HUES64 (cell line): ENCODE measurements at regions not wholly inside any gene's neighbourhood (a gene's known extent, or its start where the extent isn't known, plus 50 kb on each side); places are given as distances from the start of the nearest gene placed in this dataset.
A peak's percentile ranks its signal among the peaks of the same experiment; 100 is the strongest.

Source experiments
- H3K27ac ChIP-seq: 2 replicates; pipeline ENCODE4 v1.7.0; 2013; ENCODE audit warnings: low read depth, low read length, inconsistent platforms
- H3K27me3 ChIP-seq: 2 replicates; pipeline ENCODE4 v1.6.1; 2013; ENCODE audit warnings: mild to moderate bottlenecking, low read length; ENCODE audit not compliant: insufficient read depth
- H3K36me3 ChIP-seq: 2 replicates; pipeline ENCODE4 v1.6.1; 2013; ENCODE audit warnings: mild to moderate bottlenecking, low read length; ENCODE audit not compliant: insufficient read depth
- H3K4me1 ChIP-seq: 2 replicates; pipeline ENCODE4 v1.6.1; 2013; ENCODE audit warnings: mild to moderate bottlenecking, low read length, moderate library complexity; ENCODE audit not compliant: insufficient read depth
- H3K4me3 ChIP-seq: 2 replicates; pipeline ENCODE4 v1.5.1; 2013; ENCODE audit warnings: mild to moderate bottlenecking, low read length, moderate library complexity
- H3K9ac ChIP-seq: 2 replicates; pipeline ENCODE4 v1.6.1; 2013; ENCODE audit warnings: mild to moderate bottlenecking, low read depth, low read length
- H3K9me3 ChIP-seq: 2 replicates; pipeline ENCODE4 v1.6.1; 2013; ENCODE audit warnings: low read depth, low read length; ENCODE audit not compliant: insufficient read depth
- WGBS: fragments of 150-250, 120-280 bp; methylation state at CpG from one replicate; pipeline ENCODE4 v1.1.7; 2013; ENCODE audit warnings: missing lambda C conversion rate; 5-methylcytosine and 5-hydroxymethylcytosine counted together

DNA sequence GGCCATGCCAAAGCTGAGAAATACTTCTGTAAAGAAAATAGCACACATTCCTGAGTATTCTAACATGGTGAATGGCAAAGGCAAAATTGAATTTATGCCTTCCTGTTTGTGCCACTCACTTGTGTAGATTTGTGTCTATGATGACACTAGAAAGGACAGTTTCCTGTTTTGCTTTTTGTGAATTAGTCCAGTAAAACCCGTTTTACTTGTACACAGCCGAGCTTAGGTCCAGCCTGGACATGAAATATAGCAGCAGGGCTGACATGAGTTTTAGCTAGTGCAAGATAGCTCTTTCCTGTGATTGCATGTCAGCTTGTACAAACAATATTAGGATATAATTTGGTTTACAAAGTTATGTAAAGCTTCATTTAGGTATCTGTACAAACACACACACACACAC, 1891.7 kb upstream of the WWC1 start:
- Histone ChIP-seq H3K27me3 (no peaks in the 10 kb centered on the region), H3K4me1 (no peaks in the 10 kb centered on the region), H3K9ac (no peak overlapping the region), H3K4me3 (no peak overlapping the region), H3K27ac (no peak overlapping the region), H3K9me3 (no peaks in the 10 kb centered on the region), H3K36me3 (no peaks in the 10 kb centered on the region)
- 96% methylated on average over 2 of the region's 2 CpGs for WGBS

GRCh38 chr5:166401391-166401790, 1890.1 kb upstream of the WWC1 start:
- Histone ChIP-seq H3K36me3 (no peaks in the 10 kb centered on the region), H3K9me3 (no peaks in the 10 kb centered on the region), H3K4me1 (no peaks in the 10 kb centered on the region), H3K27ac (no peak overlapping the region), H3K4me3 (no peak overlapping the region), H3K27me3 (no peaks in the 10 kb centered on the region), H3K9ac (no peak overlapping the region)
- WGBS = 92% methylated on average over 4 of the region's 4 CpGs

DNA sequence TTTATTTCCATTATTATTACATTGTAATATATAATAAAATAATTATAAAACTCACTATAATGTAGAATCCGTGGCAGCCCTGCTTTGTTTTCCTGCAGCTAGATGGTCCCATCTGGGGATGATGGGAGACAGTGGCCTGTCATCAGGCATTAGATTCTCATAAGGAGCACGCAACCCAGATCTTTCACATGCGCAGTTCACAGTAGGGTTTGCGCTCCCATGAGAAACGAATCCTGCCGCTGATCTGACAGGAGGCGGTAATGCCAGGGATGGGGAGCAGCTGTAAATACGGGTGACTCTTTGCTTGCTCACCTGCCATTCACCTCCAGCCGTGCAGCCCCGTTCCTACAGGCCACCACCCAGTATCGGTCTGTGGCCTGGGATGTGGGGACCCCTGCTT, 1879.3 kb upstream of the WWC1 start:
- Histone ChIP-seq H3K27ac (no peak overlapping the region), H3K27me3 (no peaks in the 10 kb centered on the region), H3K36me3 (no peaks in the 10 kb centered on the region), H3K4me1 (peaks cover 10% of the 10 kb centered on the region; the same call in 1 of the 2 replicates), H3K9ac (no peak overlapping the region), H3K9me3 (no peaks in the 10 kb centered on the region), H3K4me3 (no peak overlapping the region)
- 93% methylated on average over 11 of the region's 11 CpGs for WGBS

GRCh38 chr5:166427211-166427610, 1864.2 kb upstream of the WWC1 start:
- 100% methylated on average over 1 of the region's 3 CpGs for WGBS
- Histone ChIP-seq H3K4me1 (peaks cover 26% of the 10 kb centered on the region), H3K9me3 (no peaks in the 10 kb centered on the region), H3K9ac (no peak overlapping the region), H3K36me3 (no peaks in the 10 kb centered on the region), H3K27me3 (no peaks in the 10 kb centered on the region), H3K27ac (no peak overlapping the region), H3K4me3 (no peak overlapping the region)

GRCh38 chr5:166428264-166428803, 1863.1 kb upstream of the WWC1 start:
- H3K27me3 ChIP-seq = no peaks in the 10 kb centered on the region
- 84% methylated on average over 2 of the region's 2 CpGs for whole genome bisulfite sequencing
- H3K4me1 ChIP-seq = peaks cover 31% of the 10 kb centered on the region
- no peaks in the 10 kb centered on the region for H3K9me3 ChIP-seq
- H3K9ac ChIP-seq = no peak overlapping the region
- no peak overlapping the region for H3K27ac ChIP-seq
- H3K36me3 ChIP-seq = no peaks in the 10 kb centered on the region
- H3K4me3 ChIP-seq = no peak overlapping the region

- H3K36me3 ChIP-seq = no peaks in the 10 kb centered on the region
- H3K27ac ChIP-seq = peak overlapping the region; percentile 95
- H3K9ac ChIP-seq = peak overlapping the region; percentile 49
- peaks cover 31% of the 10 kb centered on the region for H3K4me1 ChIP-seq
- no peaks in the 10 kb centered on the region for H3K27me3 ChIP-seq
- 5% methylated on average over 5 of the region's 5 CpGs for WGBS
- no peaks in the 10 kb centered on the region for H3K9me3 ChIP-seq
- peak overlapping the region; percentile 32 for H3K4me3 ChIP-seq
Measured at GRCh38 chr5:166430491-166431319, 1860.7 kb upstream of the WWC1 start.

GRCh38 chr5:166431456-166431855, 1860.0 kb upstream of the WWC1 start:
- Histone ChIP-seq H3K4me3 (peak overlapping the region; percentile 10; the same call in 1 of the 2 replicates), H3K27ac (peak overlapping the region; percentile 95), H3K27me3 (no peaks in the 10 kb centered on the region), H3K9ac (peak overlapping the region; percentile 49), H3K4me1 (peaks cover 31% of the 10 kb centered on the region), H3K9me3 (no peaks in the 10 kb centered on the region), H3K36me3 (no peaks in the 10 kb centered on the region)
- 11% methylated on average over 4 of the region's 4 CpGs for WGBS

DNA sequence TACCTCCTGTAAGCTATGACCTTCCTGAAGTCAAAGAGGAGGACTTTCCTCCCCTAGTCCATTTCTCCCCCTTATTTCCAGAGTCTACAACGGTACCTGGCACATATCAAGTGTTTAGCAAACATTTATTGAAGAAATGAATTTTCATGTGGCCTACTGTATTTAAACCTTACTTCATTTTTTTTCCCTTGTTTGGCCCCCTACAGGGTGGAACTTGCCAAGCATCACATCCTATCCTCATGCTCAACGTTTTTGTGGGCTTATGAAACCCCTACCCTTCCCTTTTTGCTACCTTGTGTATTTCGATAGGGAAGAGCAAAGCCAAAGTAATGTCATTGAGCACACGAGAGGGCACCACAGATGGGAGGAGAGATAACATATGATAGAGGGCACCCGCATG, 1857.8 kb upstream of the WWC1 start:
- no peaks in the 10 kb centered on the region for H3K9me3 ChIP-seq
- no peak overlapping the region for H3K4me3 ChIP-seq
- peaks cover 38% of the 10 kb centered on the region for H3K4me1 ChIP-seq
- no peak overlapping the region for H3K9ac ChIP-seq
- no peak overlapping the region for H3K27ac ChIP-seq
- H3K36me3 ChIP-seq = no peaks in the 10 kb centered on the region
- no peaks in the 10 kb centered on the region for H3K27me3 ChIP-seq
- 93% methylated on average over 5 of the region's 5 CpGs for WGBS

DNA sequence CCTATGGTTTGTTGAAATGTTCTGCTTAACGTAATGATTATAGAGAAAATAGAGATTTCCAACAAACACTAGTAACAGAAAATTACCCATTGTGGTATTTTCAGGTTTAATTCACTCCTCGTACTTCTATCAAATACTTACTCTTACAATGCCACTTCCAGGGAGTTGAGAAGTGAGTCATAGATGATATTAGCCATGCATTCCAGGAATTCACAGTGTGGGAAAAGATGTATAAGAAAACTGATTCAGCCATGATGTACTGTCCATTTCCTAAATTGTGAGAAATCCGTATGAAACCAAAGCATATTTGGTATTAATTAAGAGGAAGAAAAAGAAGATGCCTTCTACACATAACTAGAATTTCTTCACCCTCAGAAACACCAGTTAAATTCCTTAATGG, 1854.6 kb upstream of the WWC1 start:
- no peak overlapping the region for H3K27ac ChIP-seq
- peaks cover 15% of the 10 kb centered on the region for H3K4me1 ChIP-seq
- no peaks in the 10 kb centered on the region for H3K27me3 ChIP-seq
- H3K9ac ChIP-seq = no peak overlapping the region
- no peak overlapping the region for H3K4me3 ChIP-seq
- no peaks in the 10 kb centered on the region for H3K9me3 ChIP-seq
- no peaks in the 10 kb centered on the region for H3K36me3 ChIP-seq
- no CpG with 5 or more reads among the region's 3 CpGs for WGBS

GRCh38 chr5:166486348-166486747, 1805.1 kb upstream of the WWC1 start:
- peaks cover 23% of the 10 kb centered on the region for H3K4me1 ChIP-seq
- no peak overlapping the region for H3K4me3 ChIP-seq
- 96% methylated on average over 3 of the region's 3 CpGs for WGBS
- no peak overlapping the region for H3K27ac ChIP-seq
- no peak overlapping the region for H3K9ac ChIP-seq
- no peaks in the 10 kb centered on the region for H3K9me3 ChIP-seq
- H3K27me3 ChIP-seq = no peaks in the 10 kb centered on the region
- H3K36me3 ChIP-seq = no peaks in the 10 kb centered on the region

GRCh38 chr5:166488560-166488959, 1802.9 kb upstream of the WWC1 start:
- no peaks in the 10 kb centered on the region for H3K36me3 ChIP-seq
- 82% methylated on average over 3 of the region's 3 CpGs for WGBS
- H3K27me3 ChIP-seq = no peaks in the 10 kb centered on the region
- no peak overlapping the region for H3K27ac ChIP-seq
- no peak overlapping the region for H3K9ac ChIP-seq
- H3K4me3 ChIP-seq = no peak overlapping the region
- peaks cover 23% of the 10 kb centered on the region for H3K4me1 ChIP-seq
- H3K9me3 ChIP-seq = no peaks in the 10 kb centered on the region
